Rectal smooth muscle tissue (tissue), 1 donor: ENCODE measurements at regions not wholly inside any gene's neighbourhood (a gene's known extent, or its start where the extent isn't known, plus 50 kb on each side); places are given as distances from the start of the nearest gene placed in this dataset.

Experiments
- H3K27ac ChIP-seq: one replicate; pipeline ENCODE4 v1.7.0; 2013; ENCODE audit warnings: low read depth, low read length, inconsistent platforms
- H3K27me3 ChIP-seq: one replicate; pipeline ENCODE4 v1.7.0; 2013; ENCODE audit warnings: low read length; ENCODE audit not compliant: control insufficient read depth, insufficient read depth
- H3K36me3 ChIP-seq: one replicate; pipeline ENCODE4 v1.7.0; 2013; ENCODE audit warnings: low read length; ENCODE audit not compliant: control insufficient read depth, insufficient read depth
- H3K4me1 ChIP-seq: one replicate; pipeline ENCODE4 v1.7.0; 2013; ENCODE audit warnings: low read length; ENCODE audit not compliant: control insufficient read depth, insufficient read depth
- H3K4me3 ChIP-seq: one replicate; pipeline ENCODE4 v1.7.0; 2013; ENCODE audit warnings: low read length
- H3K9ac ChIP-seq: one replicate; pipeline ENCODE4 v1.7.0; 2013; ENCODE audit warnings: low read length

DNA sequence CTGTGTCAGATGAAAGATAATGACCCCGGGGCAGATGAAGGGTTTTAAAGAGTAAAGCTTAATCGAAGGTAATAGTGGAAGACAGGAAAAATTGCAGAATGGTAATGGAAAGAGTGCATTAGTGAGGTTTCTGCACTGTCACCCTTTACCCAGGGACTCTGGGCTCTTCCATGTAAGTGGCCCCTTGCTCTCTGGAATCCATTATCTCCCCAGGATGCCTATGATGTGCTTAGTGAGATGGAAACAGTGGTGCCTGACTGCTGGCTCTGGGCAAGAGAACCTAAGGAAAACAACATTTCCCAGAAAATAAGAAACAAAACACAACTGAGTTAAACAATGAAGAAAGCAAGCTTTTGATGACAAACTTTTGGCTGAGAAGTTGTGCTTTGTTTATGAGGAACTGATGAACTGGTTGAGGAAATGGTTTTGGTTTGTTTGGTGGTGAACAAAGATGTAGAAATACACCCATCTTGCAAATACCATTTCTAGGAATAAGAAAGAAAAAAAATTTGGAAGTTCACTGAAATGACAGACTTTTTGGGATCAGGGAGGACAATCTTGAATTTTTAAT lies 119.9 kb upstream of the RASGRP1 start:
- Histone ChIP-seq H3K27ac (no peak overlapping the region), H3K9ac (no peak overlapping the region), H3K4me1 (no peaks in the 10 kb centered on the region), H3K4me3 (no peak overlapping the region), H3K36me3 (no peaks in the 10 kb centered on the region), H3K27me3 (no peaks in the 10 kb centered on the region)

DNA sequence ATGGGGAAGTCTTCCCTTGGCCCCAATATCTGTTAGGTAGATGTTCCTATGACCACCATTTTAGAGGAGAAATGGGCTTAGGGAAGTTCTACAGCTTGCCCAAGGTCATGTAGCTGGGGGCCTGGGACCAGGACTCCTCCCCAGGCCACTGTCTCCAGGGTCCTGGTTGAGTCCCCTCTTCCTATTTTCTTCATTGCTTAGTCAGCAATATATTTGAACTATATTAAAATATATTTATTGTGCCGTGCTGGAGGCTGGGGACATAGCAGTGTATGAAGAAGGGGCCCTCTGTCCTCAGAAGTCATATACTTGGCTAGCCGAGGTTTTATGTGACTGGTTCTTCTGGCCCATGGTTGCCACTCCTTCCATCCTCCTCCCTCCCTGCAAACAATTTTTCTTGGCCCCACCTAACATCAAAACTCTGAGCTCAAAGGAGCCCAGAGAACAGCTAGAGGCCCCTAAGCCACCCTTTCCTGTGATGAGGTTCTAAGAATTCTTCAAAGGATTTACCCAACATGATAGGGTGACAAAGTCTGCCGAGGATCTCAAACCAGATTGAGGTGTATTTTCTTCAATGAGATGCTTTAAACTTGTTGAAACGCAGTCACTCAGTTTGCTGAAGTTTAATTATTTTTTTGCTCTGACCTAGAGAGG lies 121.2 kb upstream of the RASGRP1 start:
- no peak overlapping the region for H3K27ac ChIP-seq
- no peak overlapping the region for H3K4me3 ChIP-seq
- no peaks in the 10 kb centered on the region for H3K27me3 ChIP-seq
- H3K9ac ChIP-seq: no peak overlapping the region
- H3K36me3 ChIP-seq: no peaks in the 10 kb centered on the region
- no peaks in the 10 kb centered on the region for H3K4me1 ChIP-seq

DNA sequence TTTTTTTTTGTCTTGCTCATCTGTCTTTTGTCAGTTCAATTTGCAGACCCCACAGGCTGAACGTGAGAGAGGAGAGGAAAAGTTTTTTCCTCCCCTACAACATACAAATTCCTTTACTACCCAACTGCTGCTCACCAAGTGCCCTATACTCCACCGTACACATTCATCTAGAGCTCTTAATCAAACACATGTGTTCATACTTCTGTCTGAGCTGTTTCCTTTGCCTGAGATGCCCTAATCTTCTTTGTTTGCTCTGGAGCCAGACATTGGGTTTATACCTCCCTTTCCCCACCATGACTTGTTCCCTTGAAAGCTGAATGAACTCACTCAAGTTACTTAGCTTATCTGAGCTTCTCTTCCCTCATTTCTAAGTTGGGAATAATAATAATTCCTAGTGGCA lies 122.7 kb upstream of the RASGRP1 start:
- H3K27me3 ChIP-seq: no peaks in the 10 kb centered on the region
- no peaks in the 10 kb centered on the region for H3K36me3 ChIP-seq
- H3K27ac ChIP-seq: no peak overlapping the region
- no peak overlapping the region for H3K4me3 ChIP-seq
- no peak overlapping the region for H3K9ac ChIP-seq
- H3K4me1 ChIP-seq: no peaks in the 10 kb centered on the region

DNA sequence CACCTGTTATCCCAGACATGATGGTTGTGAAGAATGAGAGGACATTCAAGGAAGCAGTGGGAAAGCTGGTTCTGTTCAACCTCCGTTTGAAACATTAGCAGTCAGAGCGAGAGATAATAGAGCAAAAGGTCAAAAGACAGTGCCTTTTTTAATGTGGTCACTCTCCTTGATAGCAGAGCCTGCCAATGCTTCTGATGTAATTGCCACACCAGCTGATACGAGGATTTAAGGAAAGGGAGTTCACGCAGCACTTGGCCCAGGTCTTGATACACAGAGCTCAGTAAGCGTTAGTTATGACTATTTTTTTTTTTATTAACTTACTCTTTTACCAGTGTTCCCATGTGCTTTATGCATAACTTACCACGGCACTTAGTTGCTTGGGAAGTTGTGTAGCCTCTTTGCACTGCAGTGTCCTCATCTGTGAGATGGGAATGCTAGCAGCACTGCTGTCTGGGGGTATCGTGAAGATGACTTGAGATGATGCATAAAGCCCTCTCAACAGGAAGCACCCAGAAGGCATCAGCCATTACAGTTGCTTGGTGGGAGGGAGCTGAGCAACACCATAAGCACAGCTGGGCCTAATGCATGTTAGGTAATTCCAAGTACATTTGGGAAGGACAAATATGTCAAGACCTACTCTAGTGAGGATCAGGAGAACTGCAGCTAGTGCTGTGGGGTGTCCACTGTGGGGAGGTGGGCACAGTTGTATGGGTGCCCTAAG lies 123.3 kb upstream of the RASGRP1 start:
- no peak overlapping the region for H3K27ac ChIP-seq
- H3K36me3 ChIP-seq: no peaks in the 10 kb centered on the region
- H3K4me1 ChIP-seq: no peaks in the 10 kb centered on the region
- H3K4me3 ChIP-seq: no peak overlapping the region
- H3K9ac ChIP-seq: no peak overlapping the region
- H3K27me3 ChIP-seq: no peaks in the 10 kb centered on the region

DNA sequence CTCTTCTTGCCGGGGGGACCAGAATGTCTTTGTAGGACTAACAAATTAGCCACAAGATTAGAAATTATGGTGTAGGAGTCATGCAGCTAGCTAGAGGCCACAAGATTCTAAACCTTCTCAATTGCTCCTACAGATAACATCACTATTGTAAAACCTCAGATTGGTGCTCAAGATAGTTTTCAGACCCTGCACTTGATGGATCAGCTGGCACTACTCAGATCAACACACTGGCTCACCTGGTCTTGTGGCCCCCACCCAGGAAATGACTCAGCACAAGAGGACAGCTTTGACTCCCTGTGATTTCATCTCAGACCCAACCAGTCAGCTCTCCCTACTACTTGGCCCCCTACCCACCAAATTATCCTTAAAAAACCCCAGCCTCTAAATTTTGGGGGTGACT lies 124.1 kb upstream of the RASGRP1 start:
- H3K4me1 ChIP-seq: no peaks in the 10 kb centered on the region
- no peaks in the 10 kb centered on the region for H3K27me3 ChIP-seq
- no peak overlapping the region for H3K4me3 ChIP-seq
- H3K27ac ChIP-seq: no peak overlapping the region
- H3K9ac ChIP-seq: no peak overlapping the region
- no peaks in the 10 kb centered on the region for H3K36me3 ChIP-seq

DNA sequence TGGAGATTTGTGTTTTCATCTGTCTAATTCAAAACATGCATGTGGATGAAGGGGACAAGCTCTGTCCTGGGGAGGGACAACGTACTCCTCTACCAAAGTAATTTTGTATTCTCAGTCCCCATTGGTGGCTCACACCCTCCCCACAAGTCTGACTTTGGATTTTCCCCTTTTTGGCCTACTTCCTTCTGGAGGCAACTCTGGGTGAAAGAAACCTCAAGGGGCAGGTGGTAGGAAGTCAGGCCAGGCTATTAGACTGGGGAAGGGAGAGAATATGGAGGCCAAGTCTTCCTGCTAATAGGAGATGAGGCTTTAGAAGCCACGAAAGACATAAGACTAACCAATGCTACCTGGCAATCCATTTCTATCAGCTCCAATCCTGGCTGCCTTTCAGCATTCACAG lies 124.9 kb upstream of the RASGRP1 start:
- Histone ChIP-seq H3K9ac (no peak overlapping the region), H3K27me3 (no peaks in the 10 kb centered on the region), H3K27ac (no peak overlapping the region), H3K4me3 (no peak overlapping the region), H3K4me1 (no peaks in the 10 kb centered on the region), H3K36me3 (no peaks in the 10 kb centered on the region)

DNA sequence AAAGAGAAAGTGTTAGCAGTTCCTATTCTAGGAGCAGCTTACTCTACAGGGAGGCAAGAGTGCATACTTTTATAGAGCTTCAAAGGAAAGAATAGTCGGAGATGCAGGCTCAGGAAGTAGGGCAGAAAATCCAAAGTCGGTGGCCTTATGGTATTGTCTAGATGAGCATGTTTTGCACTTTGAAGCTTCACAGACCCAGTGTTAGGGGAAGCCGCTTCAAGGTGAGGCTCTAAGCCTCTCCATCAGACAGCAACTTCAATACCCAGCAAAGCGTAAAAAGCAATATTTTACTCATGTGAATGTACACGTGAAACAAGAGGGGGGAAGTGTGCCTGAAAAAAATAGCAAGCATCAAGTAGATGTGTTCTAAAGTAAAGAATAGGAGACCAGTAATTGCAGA lies 125.6 kb upstream of the RASGRP1 start:
- Histone ChIP-seq H3K27ac (no peak overlapping the region), H3K4me3 (no peak overlapping the region), H3K36me3 (no peaks in the 10 kb centered on the region), H3K4me1 (no peaks in the 10 kb centered on the region), H3K27me3 (no peaks in the 10 kb centered on the region), H3K9ac (no peak overlapping the region)

DNA sequence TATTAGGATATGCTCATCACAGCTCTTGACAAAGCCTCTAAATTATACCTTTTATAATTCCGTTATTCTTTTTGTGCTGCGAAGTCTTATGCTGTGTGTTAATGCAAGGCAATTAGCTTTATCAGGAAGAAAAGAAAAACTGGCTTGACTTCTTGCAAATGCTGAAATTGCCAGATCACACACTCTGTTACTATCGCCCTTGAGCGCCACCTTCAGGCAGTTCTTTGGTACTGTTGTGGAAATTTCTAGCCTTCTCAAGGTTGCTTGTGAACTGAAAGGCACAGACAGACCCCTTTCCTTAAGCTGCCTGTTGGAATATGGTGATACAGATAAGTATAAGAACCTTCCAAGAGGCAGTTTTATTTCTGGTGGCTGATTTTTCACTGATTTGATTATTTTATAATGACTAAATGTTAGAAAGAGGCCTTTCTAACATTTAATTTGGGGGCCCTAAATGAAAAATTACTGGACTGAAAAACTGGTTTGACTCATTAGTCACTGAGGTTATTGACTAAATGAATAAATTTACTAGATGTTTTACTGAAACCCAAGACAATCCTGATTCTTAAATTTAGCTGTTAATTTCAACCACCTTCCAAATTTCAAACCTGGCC lies 126.2 kb upstream of the RASGRP1 start:
- Histone ChIP-seq H3K27ac (no peak overlapping the region), H3K4me1 (no peaks in the 10 kb centered on the region), H3K36me3 (no peaks in the 10 kb centered on the region), H3K27me3 (no peaks in the 10 kb centered on the region), H3K9ac (no peak overlapping the region), H3K4me3 (no peak overlapping the region)

DNA sequence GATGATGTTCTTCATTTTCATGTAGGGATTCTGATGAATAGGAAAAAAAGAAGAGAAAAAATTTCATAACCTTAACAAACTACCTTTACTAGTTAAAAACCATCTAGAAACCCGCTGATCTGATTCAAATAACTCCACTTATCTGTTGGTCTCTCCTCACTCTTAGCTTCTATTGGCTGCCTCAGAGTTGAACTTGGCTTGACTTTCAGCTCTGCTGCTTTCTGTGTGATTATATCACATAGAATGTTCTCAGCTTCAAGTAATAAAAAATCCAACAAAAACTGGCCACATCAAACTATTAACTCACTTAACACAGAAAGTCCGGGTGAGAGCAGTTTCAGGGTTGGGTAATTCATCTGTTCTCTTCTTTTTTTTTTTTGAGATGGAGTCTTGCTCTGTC lies 126.8 kb upstream of the RASGRP1 start:
- no peak overlapping the region for H3K9ac ChIP-seq
- H3K27ac ChIP-seq: no peak overlapping the region
- H3K27me3 ChIP-seq: no peaks in the 10 kb centered on the region
- no peaks in the 10 kb centered on the region for H3K4me1 ChIP-seq
- H3K4me3 ChIP-seq: no peak overlapping the region
- no peaks in the 10 kb centered on the region for H3K36me3 ChIP-seq

DNA sequence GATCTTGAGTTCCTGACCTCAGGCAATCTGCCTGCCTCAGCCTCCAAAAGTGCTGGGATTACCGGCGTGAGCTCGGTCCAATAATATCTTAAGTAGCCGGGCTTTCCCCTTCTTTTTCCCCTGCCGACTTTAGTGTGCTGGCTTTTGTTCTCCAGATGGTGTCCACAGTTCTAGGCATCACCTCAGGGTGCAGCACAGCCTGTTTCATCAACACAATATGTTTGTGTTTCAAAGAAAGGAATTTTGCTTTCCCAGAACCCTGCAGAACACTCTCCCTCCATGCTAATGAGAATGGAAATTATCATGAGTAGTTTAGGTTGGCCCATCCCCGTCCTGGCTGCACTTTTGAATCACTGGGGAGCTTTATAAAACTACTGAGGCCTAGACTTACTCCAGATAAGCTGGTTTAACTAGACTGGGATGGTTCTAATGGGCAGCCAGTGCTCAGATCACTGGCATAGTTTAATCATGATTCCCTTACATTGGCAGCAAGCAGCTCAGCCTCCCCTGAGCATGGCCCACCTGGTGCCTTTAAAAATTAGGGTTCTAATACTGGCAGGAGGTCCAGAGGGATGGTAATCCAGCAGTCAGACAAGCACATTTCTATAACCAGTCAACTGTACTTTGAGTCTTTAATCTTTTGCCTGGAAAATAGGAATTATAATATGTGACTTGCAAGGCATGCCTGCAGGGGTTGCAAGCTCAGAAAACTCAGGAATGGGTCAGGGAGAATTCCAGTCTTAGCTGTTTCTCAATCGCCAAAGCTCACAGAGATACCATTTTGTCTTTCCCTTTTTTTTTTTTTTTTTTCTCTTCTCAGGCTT lies 127.6 kb upstream of the RASGRP1 start:
- no peak overlapping the region for H3K9ac ChIP-seq
- H3K4me1 ChIP-seq: no peaks in the 10 kb centered on the region
- no peaks in the 10 kb centered on the region for H3K27me3 ChIP-seq
- H3K27ac ChIP-seq: no peak overlapping the region
- no peak overlapping the region for H3K4me3 ChIP-seq
- no peaks in the 10 kb centered on the region for H3K36me3 ChIP-seq

DNA sequence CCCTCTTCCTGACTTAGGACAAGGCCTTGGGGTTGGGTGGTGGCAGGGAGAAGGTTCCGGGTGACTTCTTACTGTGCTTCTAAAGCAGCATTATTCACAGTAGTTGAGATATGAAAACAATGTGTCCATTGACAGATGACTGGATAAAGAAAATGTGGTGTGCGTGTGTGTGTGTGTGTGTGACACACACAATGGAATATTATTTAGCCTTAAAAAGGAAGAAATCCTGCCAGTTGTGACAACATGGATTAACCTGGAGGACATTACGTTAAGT lies 128.1 kb upstream of the RASGRP1 start:
- Histone ChIP-seq H3K4me1 (no peaks in the 10 kb centered on the region), H3K9ac (no peak overlapping the region), H3K27me3 (no peaks in the 10 kb centered on the region), H3K4me3 (no peak overlapping the region), H3K36me3 (no peaks in the 10 kb centered on the region), H3K27ac (no peak overlapping the region)
